Mesothelial cell of epicardium (in vitro differentiated cells): ENCODE measurements at regions not wholly inside any gene's neighbourhood (a gene's known extent, or its start where the extent isn't known, plus 50 kb on each side); places are given as distances from the start of the nearest gene placed in this dataset.
"Not testable (repeated sequence)": the region's sequence is repeated elsewhere in the genome, so short reads cannot be mapped to it uniquely, and the experiment has no call there.

Experiments used
- DNase-seq, 2 experiments: peaks; one replicate each; pipeline ENCODE4 v3.0.0; 2021; ENCODE audit warnings: low spot score in 2 of 2; ENCODE audit not compliant: unreplicated experiment in 2 of 2
- H3K27ac Mint-ChIP-seq: 2 replicates; pipeline ENCODE4 v1.8.0; 2021; ENCODE audit warnings: mixed read lengths
- H3K27me3 Mint-ChIP-seq: 2 replicates; pipeline ENCODE4 v1.8.0; 2021; ENCODE audit warnings: low read depth, mixed read lengths
- H3K36me3 Mint-ChIP-seq: 2 replicates; pipeline ENCODE4 v1.8.0; 2021; ENCODE audit warnings: mixed read lengths
- H3K4me1 Mint-ChIP-seq: 2 replicates; pipeline ENCODE4 v1.8.0; 2021; ENCODE audit warnings: mixed read lengths
- H3K4me3 Mint-ChIP-seq: 2 replicates; pipeline ENCODE4 v1.8.0; 2021; ENCODE audit warnings: mild to moderate bottlenecking, moderate library complexity, mixed read lengths
- H3K9me3 Mint-ChIP-seq: 2 replicates; pipeline ENCODE4 v1.8.0; 2021; ENCODE audit warnings: mixed read lengths
- CTCF ChIP-seq: fragments of 200-600 bp; sonication (generic); IDR thresholded peaks from one replicate; pipeline ENCODE4 v1.5.0; 2021; ENCODE audit warnings: antibody characterized with exemption; ENCODE audit not compliant: unreplicated experiment

DNA sequence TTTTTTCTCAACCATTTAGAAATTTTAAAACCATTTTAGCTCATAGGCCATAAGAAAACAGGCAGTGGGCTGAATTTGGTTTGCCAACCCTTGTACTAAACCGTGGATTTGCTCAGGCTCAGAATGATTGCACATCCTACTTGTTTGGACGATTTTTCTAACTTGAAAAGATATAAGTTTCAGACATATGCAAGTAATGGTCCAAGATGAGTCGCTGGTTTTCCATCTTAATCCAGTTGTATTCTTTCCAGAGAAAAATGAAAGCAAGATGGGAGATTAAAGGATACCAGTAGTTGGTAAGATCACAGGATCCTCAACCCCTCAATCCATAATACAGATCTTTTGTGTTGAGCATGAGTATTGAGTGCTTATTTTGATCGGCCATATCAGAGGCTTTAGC lies 250.9 kb downstream of the TINAG start:
- no peak overlapping the region for H3K27ac Mint-ChIP-seq
- no peak for DNase-seq
- H3K4me1 Mint-ChIP-seq = peaks cover 7% of the 10 kb centered on the region

DNA sequence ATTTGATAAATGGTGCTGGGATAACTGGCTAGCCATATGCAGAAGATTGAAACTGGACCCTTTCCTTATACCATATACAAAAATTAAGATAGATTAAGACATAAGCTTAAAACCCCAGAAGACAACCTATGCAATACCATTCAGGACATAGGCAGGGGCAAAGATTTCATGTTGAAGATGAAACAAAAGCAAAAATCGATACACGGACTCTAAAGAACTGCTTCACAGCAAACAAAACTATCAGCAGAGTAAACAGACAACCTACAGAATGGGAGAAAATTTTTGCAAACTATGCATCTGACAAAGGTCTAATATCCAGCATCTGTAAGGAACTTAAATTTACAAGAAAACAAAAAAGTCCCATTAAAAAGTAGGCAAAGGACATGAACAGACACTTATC lies 255.9 kb downstream of the TINAG start:
- H3K27ac Mint-ChIP-seq, H3K4me3 Mint-ChIP-seq: not testable (repeated sequence)

More for the DNA sequence above, 250.9 kb downstream of the TINAG start:
- Mint-ChIP-seq H3K4me3 (no peak overlapping the region), H3K9me3 (peaks cover 17% of the 10 kb centered on the region), H3K27me3 (no peaks in the 10 kb centered on the region), H3K36me3 (peaks cover 1% of the 10 kb centered on the region)
- no peak for TF ChIP-seq CTCF

DNA sequence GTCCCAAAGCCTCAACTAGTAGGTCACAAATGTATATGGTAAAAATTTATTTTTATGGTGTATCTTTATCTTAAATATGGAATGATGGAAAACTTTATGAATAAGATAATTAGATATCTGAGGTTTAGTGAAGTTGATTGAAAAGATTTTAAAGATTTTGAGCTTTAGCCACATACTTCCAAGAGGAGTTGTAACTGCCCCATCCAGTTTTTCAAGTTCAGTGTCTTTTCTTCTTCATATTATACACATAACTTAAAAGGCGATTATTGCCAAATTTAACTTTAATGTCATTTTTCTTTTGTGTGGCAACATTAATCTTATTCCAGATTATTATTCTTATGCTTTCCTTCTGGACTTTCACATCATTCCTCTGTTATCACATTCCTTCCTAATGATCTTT lies 266.4 kb downstream of the TINAG start:
- H3K9me3 Mint-ChIP-seq = peaks cover 19% of the 10 kb centered on the region
- peaks cover 10% of the 10 kb centered on the region for H3K36me3 Mint-ChIP-seq
- H3K4me3 Mint-ChIP-seq = no peak overlapping the region
- H3K4me1 Mint-ChIP-seq = peaks cover 53% of the 10 kb centered on the region
- TF ChIP-seq CTCF = no peak
- no peak for DNase-seq
- H3K27me3 Mint-ChIP-seq = no peaks in the 10 kb centered on the region
- H3K27ac Mint-ChIP-seq = peak overlapping the region; percentile 93

More for the DNA sequence above, 255.9 kb downstream of the TINAG start:
- not testable (repeated sequence) for DNase-seq, H3K27me3 Mint-ChIP-seq, H3K4me1 Mint-ChIP-seq, H3K36me3 Mint-ChIP-seq
- H3K9me3 Mint-ChIP-seq = peaks cover 15% of the 10 kb centered on the region

GRCh38 chr6:54578261-54578660 lies 268.3 kb upstream of the FAM83B start:
- Mint-ChIP-seq H3K27ac (peak overlapping the region; percentile 62), H3K27me3 (no peaks in the 10 kb centered on the region), H3K4me1 (peaks cover 43% of the 10 kb centered on the region), H3K9me3 (peaks cover 18% of the 10 kb centered on the region), H3K36me3 (peaks cover 5% of the 10 kb centered on the region), H3K4me3 (no peak overlapping the region)
- no peak for TF ChIP-seq CTCF
- no peak for DNase-seq

DNA sequence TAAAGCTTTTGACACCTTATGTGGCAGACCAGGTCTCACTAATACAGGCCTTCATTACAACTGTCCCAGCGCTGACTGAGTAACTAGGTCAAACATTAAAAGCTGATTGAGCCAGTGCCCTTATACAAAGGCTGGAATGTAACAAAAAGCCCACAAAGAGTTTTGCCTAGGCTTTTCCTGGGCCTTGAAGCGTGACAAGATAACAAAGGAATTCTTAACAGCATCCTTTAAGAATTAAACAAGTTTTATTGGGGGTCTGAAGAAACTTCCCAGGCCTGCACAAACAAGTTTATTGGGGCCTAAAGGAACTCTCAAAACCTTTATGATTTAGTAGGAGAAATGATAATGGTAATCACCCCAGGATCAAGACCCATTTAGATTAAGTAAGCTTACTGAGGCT lies 267.6 kb upstream of the FAM83B start:
- TF ChIP-seq CTCF = no peak
- no peak overlapping the region for H3K4me3 Mint-ChIP-seq

GRCh38 chr6:54586251-54586650 lies 260.3 kb upstream of the FAM83B start:
- peaks cover 1% of the 10 kb centered on the region for H3K36me3 Mint-ChIP-seq
- no peak for DNase-seq
- H3K4me1 Mint-ChIP-seq = peaks cover 11% of the 10 kb centered on the region
- no peak for TF ChIP-seq CTCF
- no peak overlapping the region for H3K4me3 Mint-ChIP-seq
- no peaks in the 10 kb centered on the region for H3K27me3 Mint-ChIP-seq
- H3K27ac Mint-ChIP-seq = no peak overlapping the region
- H3K9me3 Mint-ChIP-seq = peaks cover 21% of the 10 kb centered on the region

More for the DNA sequence above, 267.6 kb upstream of the FAM83B start:
- H3K27me3 Mint-ChIP-seq = no peaks in the 10 kb centered on the region
- no peak overlapping the region for H3K27ac Mint-ChIP-seq
- H3K4me1 Mint-ChIP-seq = peaks cover 41% of the 10 kb centered on the region
- H3K36me3 Mint-ChIP-seq = peaks cover 1% of the 10 kb centered on the region
- H3K9me3 Mint-ChIP-seq = peaks cover 13% of the 10 kb centered on the region
- no peak for DNase-seq
